SU-DHL-6 (cell line): ENCODE measurements at regions not wholly inside any gene's neighbourhood (a gene's known extent, or its start where the extent isn't known, plus 50 kb on each side); places are given as distances from the start of the nearest gene placed in this dataset.

Experiments
- CTCF ChIP-seq: fragments of 200-600 bp; sonication (generic); IDR thresholded peaks from one replicate; pipeline ENCODE4 v1.5.1; 2017; ENCODE audit warnings: antibody characterized with exemption, mild to moderate bottlenecking, low read length, moderate library complexity; ENCODE audit not compliant: insufficient read depth, poor library complexity, severe bottlenecking
- EZH2phosphoT487 ChIP-seq: fragments of 200-600 bp; sonication (generic), shearing (Covaris generic); conservative IDR thresholded peaks from 2 replicates; pipeline ENCODE4 v1.6.1; 2018; ENCODE audit warnings: mild to moderate bottlenecking, antibody characterized with exemption, low read length, moderate library complexity, mixed read lengths

GRCh38 chr6:147849401-147850330, 341.2 kb downstream of the SAMD5 start:
- TF ChIP-seq EZH2phosphoT487: no peak
- no peak for TF ChIP-seq CTCF
